Astrocyte (in vitro differentiated cells and primary cell): ENCODE measurements at regions not wholly inside any gene's neighbourhood (a gene's known extent, or its start where the extent isn't known, plus 50 kb on each side); places are given as distances from the start of the nearest gene placed in this dataset.
"Not testable (repeated sequence)": the region's sequence is repeated elsewhere in the genome, so short reads cannot be mapped to it uniquely, and the experiment has no call there.

Experiments
- DNase-seq: peaks from one replicate; pipeline ENCODE4 v3.0.0-alpha.2; 2010; ENCODE audit warnings: low read depth
- FAIRE-seq: peaks from 2 replicates; lab custom pipeline; 2011; peaks lifted over from hg19 to GRCh38; lab: Jason Lieb, UNC
- H2AFZ ChIP-seq: 2 replicates; pipeline ENCODE4 v1.6.0; 2012; ENCODE audit warnings: low read depth, low read length, inconsistent platforms
- H3K27ac ChIP-seq: 2 replicates; pipeline ENCODE4 v1.5.1; 2011; ENCODE audit warnings: low read depth, low read length, inconsistent platforms
- H3K27me3 ChIP-seq: 2 replicates; pipeline ENCODE4 v1.6.0; 2011; ENCODE audit warnings: low read length, inconsistent platforms; ENCODE audit not compliant: insufficient read depth
- H3K36me3 ChIP-seq: 2 replicates; pipeline ENCODE4 v1.5.1; 2011; ENCODE audit warnings: low read length, inconsistent platforms; ENCODE audit not compliant: insufficient read depth
- H3K4me1 ChIP-seq: 2 replicates; pipeline ENCODE4 v1.5.1; 2011; ENCODE audit warnings: low read length, inconsistent platforms; ENCODE audit not compliant: insufficient read depth
- H3K4me2 ChIP-seq: 2 replicates; pipeline ENCODE4 v1.6.0; 2012; ENCODE audit warnings: low read length, inconsistent platforms
- H3K4me3 ChIP-seq: 2 replicates; pipeline ENCODE4 v1.5.1; 2011; ENCODE audit warnings: low read depth, mild to moderate bottlenecking, low read length, inconsistent platforms; ENCODE audit not compliant: insufficient read depth
- H3K79me2 ChIP-seq: 2 replicates; pipeline ENCODE4 v1.6.0; 2012; ENCODE audit warnings: mild to moderate bottlenecking, low read length, inconsistent platforms; ENCODE audit not compliant: insufficient read depth
- H3K9ac ChIP-seq: 2 replicates; pipeline ENCODE4 v1.6.0; 2012; ENCODE audit warnings: mild to moderate bottlenecking, low read length, inconsistent platforms
- H3K9me3 ChIP-seq: 2 replicates; pipeline ENCODE4 v1.5.1; 2012; ENCODE audit warnings: low read depth, mild to moderate bottlenecking, low read length, inconsistent platforms; ENCODE audit not compliant: insufficient read depth
- H4K20me1 ChIP-seq: 2 replicates; pipeline ENCODE4 v1.6.0; 2012; ENCODE audit warnings: low read length, inconsistent platforms; ENCODE audit not compliant: insufficient read depth
- H3K27ac Mint-ChIP-seq: one replicate; pipeline ENCODE4 v1.8.0; 2021; ENCODE audit warnings: mild to moderate bottlenecking, mixed read lengths; ENCODE audit not compliant: unreplicated experiment
- H3K27me3 Mint-ChIP-seq: one replicate; pipeline ENCODE4 v1.8.0; 2021; ENCODE audit warnings: low read depth, mixed read lengths; ENCODE audit not compliant: unreplicated experiment
- H3K36me3 Mint-ChIP-seq: one replicate; pipeline ENCODE4 v1.8.0; 2021; ENCODE audit warnings: low read depth, mixed read lengths; ENCODE audit not compliant: unreplicated experiment
- H3K4me1 Mint-ChIP-seq: one replicate; pipeline ENCODE4 v1.8.0; 2021; ENCODE audit warnings: low read depth, mixed read lengths; ENCODE audit not compliant: unreplicated experiment
- H3K4me3 Mint-ChIP-seq: one replicate; pipeline ENCODE4 v1.8.0; 2021; ENCODE audit warnings: mild to moderate bottlenecking, moderate library complexity, mixed read lengths; ENCODE audit not compliant: unreplicated experiment
- H3K9me3 Mint-ChIP-seq: one replicate; pipeline ENCODE4 v1.8.0; 2021; ENCODE audit warnings: mild to moderate bottlenecking, mixed read lengths; ENCODE audit not compliant: unreplicated experiment
- CTCF ChIP-seq: IDR thresholded peaks from 2 replicates; pipeline ENCODE4 v1.5.1; 2011; ENCODE audit warnings: low read depth, mild to moderate bottlenecking, inconsistent platforms, low read length, moderate library complexity; ENCODE audit not compliant: insufficient read depth
- EZH2 ChIP-seq: IDR thresholded peaks from 2 replicates; pipeline ENCODE4 v1.6.1; 2012; ENCODE audit warnings: mild to moderate bottlenecking, low read length, inconsistent platforms; ENCODE audit not compliant: insufficient read depth

- peaks cover 7% of the 10 kb centered on the region for H3K9me3 Mint-ChIP-seq
- no peak overlapping the region for H3K9ac ChIP-seq
- DNase-seq = peak; percentile 73
- H3K9me3 ChIP-seq = no peaks in the 10 kb centered on the region
- TF ChIP-seq EZH2 = no peak
- TF ChIP-seq CTCF = no peak
- H3K4me1 ChIP-seq = peaks cover 10% of the 10 kb centered on the region
- no peak overlapping the region for H3K4me3 Mint-ChIP-seq
- H3K27me3 ChIP-seq = no peaks in the 10 kb centered on the region
- H4K20me1 ChIP-seq = no peaks in the 10 kb centered on the region
- H3K36me3 ChIP-seq = no peaks in the 10 kb centered on the region
- H3K79me2 ChIP-seq = no peaks in the 10 kb centered on the region
- H3K4me1 Mint-ChIP-seq = no peaks in the 10 kb centered on the region
- no peak overlapping the region for H3K27ac Mint-ChIP-seq
- no peak overlapping the region for H3K4me3 ChIP-seq
- no peaks in the 10 kb centered on the region for H3K36me3 Mint-ChIP-seq
- no peak overlapping the region for H2AFZ ChIP-seq
- peaks cover 32% of the 10 kb centered on the region for H3K27me3 Mint-ChIP-seq
- FAIRE-seq = no peak
- H3K27ac ChIP-seq = no peak overlapping the region
- H3K4me2 ChIP-seq = no peak overlapping the region
Observed at GRCh38 chr5:174560861-174561260, 163.5 kb upstream of the MSX2 start.

- not testable (repeated sequence) for FAIRE-seq, H3K79me2 ChIP-seq
Observed at GRCh38 chr5:174563040-174563439, 161.3 kb upstream of the MSX2 start.

GRCh38 chr5:174563899-174564298 is 160.5 kb upstream of the MSX2 start:
- Histone ChIP-seq H3K27me3 (no peaks in the 10 kb centered on the region), H3K9ac (no peak overlapping the region), H3K4me3 (no peak overlapping the region), H3K79me2 (no peaks in the 10 kb centered on the region), H2AFZ (no peak overlapping the region), H3K36me3 (no peaks in the 10 kb centered on the region), H3K27ac (no peak overlapping the region), H3K4me1 (peaks cover 10% of the 10 kb centered on the region), H3K4me2 (no peak overlapping the region), H3K9me3 (no peaks in the 10 kb centered on the region), H4K20me1 (no peaks in the 10 kb centered on the region)
- no peaks in the 10 kb centered on the region for H3K36me3 Mint-ChIP-seq
- no peak for TF ChIP-seq CTCF
- no peak for TF ChIP-seq EZH2
- no peak overlapping the region for H3K27ac Mint-ChIP-seq
- H3K9me3 Mint-ChIP-seq = peaks cover 7% of the 10 kb centered on the region
- peaks cover 51% of the 10 kb centered on the region for H3K27me3 Mint-ChIP-seq
- no peak overlapping the region for H3K4me3 Mint-ChIP-seq
- FAIRE-seq (no peak), DNase-seq (no peak)
- no peaks in the 10 kb centered on the region for H3K4me1 Mint-ChIP-seq

More at GRCh38 chr5:174563040-174563439, 161.3 kb upstream of the MSX2 start:
- H3K27me3 Mint-ChIP-seq = peaks cover 48% of the 10 kb centered on the region
- H3K9ac ChIP-seq, H3K27me3 ChIP-seq, H4K20me1 ChIP-seq, H3K9me3 ChIP-seq, H3K9me3 Mint-ChIP-seq, H3K36me3 Mint-ChIP-seq, H3K36me3 ChIP-seq, H3K4me1 Mint-ChIP-seq, H2AFZ ChIP-seq, H3K4me3 Mint-ChIP-seq, H3K27ac Mint-ChIP-seq, H3K27ac ChIP-seq, H3K4me3 ChIP-seq, H3K4me2 ChIP-seq: not testable (repeated sequence)
- H3K4me1 ChIP-seq = peaks cover 10% of the 10 kb centered on the region
- DNase-seq = peak; percentile 34
